ENCODE measurements at regions not wholly inside any gene's neighbourhood (a gene's known extent, or its start where the extent isn't known, plus 50 kb on each side); places are given as distances from the start of the nearest gene placed in this dataset.

DNA sequence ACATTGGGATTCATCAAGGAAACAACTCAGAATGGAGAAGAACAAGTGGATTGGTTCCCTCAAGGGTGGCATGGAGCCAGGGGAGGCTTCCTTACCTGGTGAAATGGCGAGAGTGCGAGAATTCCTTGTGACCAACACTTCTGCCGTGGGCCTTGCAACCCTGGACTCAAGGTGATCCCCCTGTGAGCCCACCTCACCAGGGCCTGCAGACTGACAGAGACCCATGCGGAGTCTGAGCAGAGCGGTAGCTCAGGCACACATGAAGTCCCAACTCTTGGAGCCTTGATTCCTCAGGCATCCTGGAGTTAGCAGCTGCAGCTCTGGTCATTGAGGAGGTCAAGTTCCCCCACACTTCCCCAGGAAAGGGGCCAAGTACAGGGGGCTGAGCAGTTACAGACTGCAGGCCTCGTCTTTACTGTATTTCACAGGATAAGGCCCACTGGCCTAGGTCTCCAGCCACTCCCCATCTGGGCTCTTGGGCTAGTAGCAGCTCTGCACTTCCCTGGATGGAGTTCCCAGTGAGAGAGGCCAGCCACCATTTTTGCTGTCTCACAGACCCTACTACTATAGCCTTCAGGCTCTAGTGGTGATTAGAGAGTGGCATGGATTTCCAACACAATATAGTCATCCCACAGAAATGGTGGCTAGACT is 269.5 kb upstream of the DCBLD2 start:
- no peaks in the 10 kb centered on the region for H3K36me3 ChIP-seq
- no peak for DNase-seq (ENCODE audit: extremely low spot score in 2 of 2)
- H3K9me3 ChIP-seq, result no peaks in the 10 kb centered on the region
- H3K4me1 ChIP-seq, result no peaks in the 10 kb centered on the region
- TF ChIP-seq POLR2AphosphoS5 (IDR thresholded peaks at IDR 0.05; ENCODE audit: insufficient read depth in 1 of 2, low read depth in 1 of 2) (no peak), POLR2A (IDR thresholded peaks at IDR 0.05) (no peak)
- TF ChIP-seq, protein P1, sequence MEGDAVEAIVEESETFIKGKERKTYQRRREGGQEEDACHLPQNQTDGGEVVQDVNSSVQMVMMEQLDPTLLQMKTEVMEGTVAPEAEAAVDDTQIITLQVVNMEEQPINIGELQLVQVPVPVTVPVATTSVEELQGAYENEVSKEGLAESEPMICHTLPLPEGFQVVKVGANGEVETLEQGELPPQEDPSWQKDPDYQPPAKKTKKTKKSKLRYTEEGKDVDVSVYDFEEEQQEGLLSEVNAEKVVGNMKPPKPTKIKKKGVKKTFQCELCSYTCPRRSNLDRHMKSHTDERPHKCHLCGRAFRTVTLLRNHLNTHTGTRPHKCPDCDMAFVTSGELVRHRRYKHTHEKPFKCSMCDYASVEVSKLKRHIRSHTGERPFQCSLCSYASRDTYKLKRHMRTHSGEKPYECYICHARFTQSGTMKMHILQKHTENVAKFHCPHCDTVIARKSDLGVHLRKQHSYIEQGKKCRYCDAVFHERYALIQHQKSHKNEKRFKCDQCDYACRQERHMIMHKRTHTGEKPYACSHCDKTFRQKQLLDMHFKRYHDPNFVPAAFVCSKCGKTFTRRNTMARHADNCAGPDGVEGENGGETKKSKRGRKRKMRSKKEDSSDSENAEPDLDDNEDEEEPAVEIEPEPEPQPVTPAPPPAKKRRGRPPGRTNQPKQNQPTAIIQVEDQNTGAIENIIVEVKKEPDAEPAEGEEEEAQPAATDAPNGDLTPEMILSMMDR (IDR thresholded peaks at IDR 0.05), result no peak
- no peak overlapping the region for H3K4me3 ChIP-seq
- intact Hi-C loops (cut with DNase I), result no loop called here
- H3K27me3 ChIP-seq, result no peaks in the 10 kb centered on the region
- no peak overlapping the region for H3K27ac ChIP-seq

GRCh38 chr3:99167071-99167470 is 265.6 kb upstream of the DCBLD2 start:
- DNase-seq (ENCODE audit: extremely low spot score in 2 of 2), result no peak
- H3K4me1 ChIP-seq, result no peaks in the 10 kb centered on the region
- no peak overlapping the region for H3K4me3 ChIP-seq
- no peaks in the 10 kb centered on the region for H3K9me3 ChIP-seq
- H3K36me3 ChIP-seq, result no peaks in the 10 kb centered on the region
- intact Hi-C loops (cut with DNase I), result no loop called here
- H3K27me3 ChIP-seq, result no peaks in the 10 kb centered on the region
- TF ChIP-seq, protein P1 (IDR thresholded peaks at IDR 0.05), result no peak
- TF ChIP-seq POLR2A (IDR thresholded peaks at IDR 0.05) (no peak), POLR2AphosphoS5 (IDR thresholded peaks at IDR 0.05; ENCODE audit: insufficient read depth in 1 of 2, low read depth in 1 of 2) (no peak)
- H3K27ac ChIP-seq, result no peak overlapping the region

GRCh38 chr3:99163314-99163713 is 261.8 kb upstream of the DCBLD2 start:
- no peaks in the 10 kb centered on the region for H3K36me3 ChIP-seq
- no peak overlapping the region for H3K4me3 ChIP-seq
- no peak for DNase-seq (ENCODE audit: extremely low spot score in 2 of 2)
- no peaks in the 10 kb centered on the region for H3K27me3 ChIP-seq
- H3K9me3 ChIP-seq, result peaks cover 4% of the 10 kb centered on the region
- intact Hi-C loops (cut with DNase I), result no loop called here
- TF ChIP-seq, protein P1 (IDR thresholded peaks at IDR 0.05), result no peak
- TF ChIP-seq POLR2A (IDR thresholded peaks at IDR 0.05) (no peak), POLR2AphosphoS5 (IDR thresholded peaks at IDR 0.05; ENCODE audit: insufficient read depth in 1 of 2, low read depth in 1 of 2) (no peak)
- H3K27ac ChIP-seq, result no peak overlapping the region
- H3K4me1 ChIP-seq, result no peaks in the 10 kb centered on the region

- TF ChIP-seq, protein P1 (IDR thresholded peaks at IDR 0.05), result no peak
- TF ChIP-seq POLR2A (IDR thresholded peaks at IDR 0.05) (no peak), POLR2AphosphoS5 (IDR thresholded peaks at IDR 0.05; ENCODE audit: insufficient read depth in 1 of 2, low read depth in 1 of 2) (no peak)
- no peak for DNase-seq (ENCODE audit: extremely low spot score in 2 of 2)
- intact Hi-C loops (cut with DNase I), result no loop called here
- Histone ChIP-seq H3K4me1 (no peaks in the 10 kb centered on the region), H3K36me3 (no peaks in the 10 kb centered on the region), H3K27me3 (no peaks in the 10 kb centered on the region), H3K4me3 (no peak overlapping the region), H3K27ac (no peak overlapping the region), H3K9me3 (peaks cover 4% of the 10 kb centered on the region)
These were observed 257.8 kb upstream of the DCBLD2 start for GRCh38 chr3:99159220-99159762.

GRCh38 chr3:99145031-99145430 is 243.5 kb upstream of the DCBLD2 start:
- intact Hi-C loops (cut with DNase I), result no loop called here
- TF ChIP-seq POLR2A (IDR thresholded peaks at IDR 0.05), result no peak
- TF ChIP-seq, protein P1 (IDR thresholded peaks at IDR 0.05), result no peak
- TF ChIP-seq POLR2AphosphoS5 (IDR thresholded peaks at IDR 0.05; ENCODE audit: insufficient read depth in 1 of 2, low read depth in 1 of 2), result no peak
- H3K4me3 ChIP-seq, result no peak overlapping the region
- DNase-seq (ENCODE audit: extremely low spot score in 2 of 2), result no peak
- H3K9me3 ChIP-seq, result no peaks in the 10 kb centered on the region
- H3K36me3 ChIP-seq, result no peaks in the 10 kb centered on the region
- H3K27ac ChIP-seq, result no peak overlapping the region
- no peaks in the 10 kb centered on the region for H3K27me3 ChIP-seq
- H3K4me1 ChIP-seq, result no peaks in the 10 kb centered on the region
